ENCODE measurements at regions not wholly inside any gene's neighbourhood (a gene's known extent, or its start where the extent isn't known, plus 50 kb on each side); places are given as distances from the start of the nearest gene placed in this dataset.

GRCh38 chr2:100702438-100703109 lies 117.4 kb upstream of the NPAS2 start:
- Histone ChIP-seq H3K79me2 (ENCODE audit: control insufficient read depth, low read length) (no peaks in the 10 kb centered on the region), H3K4me2 (ENCODE audit: low read length) (no peak overlapping the region), H3K9me3 (ENCODE audit: control insufficient read depth, insufficient read depth, low read length) (no peaks in the 10 kb centered on the region), H3K9me2 (replicated peaks; ENCODE audit: control insufficient read depth, low read length) (no peaks in the 10 kb centered on the region), H3F3A (ENCODE audit: control insufficient read depth, insufficient read depth) (no peaks in the 10 kb centered on the region), H3K27ac (ENCODE audit: low read depth, low read length) (no peak overlapping the region), H4K20me1 (ENCODE audit: control insufficient read depth, insufficient read depth, low read depth, low read length) (no peaks in the 10 kb centered on the region), H3K27me3 (ENCODE audit: control insufficient read depth, low read length) (0 out of 2 replicates have a peak, but pooled peaks cover 2% of the 10 kb centered on the region), H3K4me1 (ENCODE audit: control insufficient read depth, low read length) (no peaks in the 10 kb centered on the region), H3K4me3 (ENCODE audit: low read length) (no peak overlapping the region), H3K36me3 (ENCODE audit: control insufficient read depth, low read length) (no peaks in the 10 kb centered on the region)
- no peak for TF ChIP-seq EZH2phosphoT487 (IDR thresholded peaks at IDR 0.05; ENCODE audit: borderline replicate concordance, low read length)
- TF ChIP-seq CTCF (IDR thresholded peaks at IDR 0.05; ENCODE audit: low read depth, low read length, poor library complexity, severe bottlenecking), result no peak

GRCh38 chr2:100703213-100703612 lies 116.7 kb upstream of the NPAS2 start:
- H3K9me2 ChIP-seq (replicated peaks; ENCODE audit: control insufficient read depth, low read length), result no peaks in the 10 kb centered on the region
- H4K20me1 ChIP-seq (ENCODE audit: control insufficient read depth, insufficient read depth, low read depth, low read length), result no peaks in the 10 kb centered on the region
- H3K27me3 ChIP-seq (ENCODE audit: control insufficient read depth, low read length), result 0 out of 2 replicates have a peak, but pooled peaks cover 2% of the 10 kb centered on the region
- no peak overlapping the region for H3K27ac ChIP-seq (ENCODE audit: low read depth, low read length)
- H3K4me2 ChIP-seq (ENCODE audit: low read length), result no peak overlapping the region
- no peaks in the 10 kb centered on the region for H3K9me3 ChIP-seq (ENCODE audit: control insufficient read depth, insufficient read depth, low read length)
- no peaks in the 10 kb centered on the region for H3K36me3 ChIP-seq (ENCODE audit: control insufficient read depth, low read length)
- no peaks in the 10 kb centered on the region for H3K4me1 ChIP-seq (ENCODE audit: control insufficient read depth, low read length)
- H3F3A ChIP-seq (ENCODE audit: control insufficient read depth, insufficient read depth), result no peaks in the 10 kb centered on the region
- H3K4me3 ChIP-seq (ENCODE audit: low read length), result no peak overlapping the region
- TF ChIP-seq EZH2phosphoT487 (IDR thresholded peaks at IDR 0.05; ENCODE audit: borderline replicate concordance, low read length) (no peak), CTCF (IDR thresholded peaks at IDR 0.05; ENCODE audit: low read depth, low read length, poor library complexity, severe bottlenecking) (no peak)
- no peaks in the 10 kb centered on the region for H3K79me2 ChIP-seq (ENCODE audit: control insufficient read depth, low read length)

- H3K4me2 ChIP-seq (ENCODE audit: low read length), result no peak overlapping the region
- no peaks in the 10 kb centered on the region for H3F3A ChIP-seq (ENCODE audit: control insufficient read depth, insufficient read depth)
- H3K4me3 ChIP-seq (ENCODE audit: low read length), result no peak overlapping the region
- no peaks in the 10 kb centered on the region for H3K4me1 ChIP-seq (ENCODE audit: control insufficient read depth, low read length)
- TF ChIP-seq CTCF (IDR thresholded peaks at IDR 0.05; ENCODE audit: low read depth, low read length, poor library complexity, severe bottlenecking) (no peak), EZH2phosphoT487 (IDR thresholded peaks at IDR 0.05; ENCODE audit: borderline replicate concordance, low read length) (no peak)
- no peaks in the 10 kb centered on the region for H4K20me1 ChIP-seq (ENCODE audit: control insufficient read depth, insufficient read depth, low read depth, low read length)
- no peaks in the 10 kb centered on the region for H3K9me2 ChIP-seq (replicated peaks; ENCODE audit: control insufficient read depth, low read length)
- no peaks in the 10 kb centered on the region for H3K79me2 ChIP-seq (ENCODE audit: control insufficient read depth, low read length)
- H3K27ac ChIP-seq (ENCODE audit: low read depth, low read length), result no peak overlapping the region
- H3K9me3 ChIP-seq (ENCODE audit: control insufficient read depth, insufficient read depth, low read length), result no peaks in the 10 kb centered on the region
- no peaks in the 10 kb centered on the region for H3K36me3 ChIP-seq (ENCODE audit: control insufficient read depth, low read length)
- 0 out of 2 replicates have a peak, but pooled peaks cover 2% of the 10 kb centered on the region for H3K27me3 ChIP-seq (ENCODE audit: control insufficient read depth, low read length)
Measured at GRCh38 chr2:100703739-100704138, 116.2 kb upstream of the NPAS2 start.
